ENCODE measurements at regions not wholly inside any gene's neighbourhood (a gene's known extent, or its start where the extent isn't known, plus 50 kb on each side); places are given as distances from the start of the nearest gene placed in this dataset.

- DNase-seq (ENCODE audit: low spot score), result no peak
Measured at GRCh38 chr17:70655176-70655958, 486.0 kb downstream of the KCNJ2 start.

GRCh38 chr17:70658317-70658716, 489.0 kb downstream of the KCNJ2 start:
- DNase-seq (ENCODE audit: low spot score), result no peak

- no peak for DNase-seq (ENCODE audit: low spot score)
Measured at GRCh38 chr17:70658840-70659239, 489.5 kb downstream of the KCNJ2 start.

- DNase-seq (ENCODE audit: low spot score), result no peak
Measured at GRCh38 chr17:70661342-70662222, 492.2 kb downstream of the KCNJ2 start.

- DNase-seq (ENCODE audit: low spot score), result no peak
Measured at GRCh38 chr17:70668276-70668937, 499.1 kb downstream of the KCNJ2 start.

GRCh38 chr17:70668938-70669778, 499.8 kb downstream of the KCNJ2 start:
- DNase-seq (ENCODE audit: low spot score), result no peak

- DNase-seq (ENCODE audit: low spot score), result no peak
Measured at GRCh38 chr17:70674061-70674460, 504.7 kb downstream of the KCNJ2 start.

GRCh38 chr17:70675070-70675590, 505.8 kb downstream of the KCNJ2 start:
- no peak for DNase-seq (ENCODE audit: low spot score)

GRCh38 chr17:70677783-70678647, 508.7 kb downstream of the KCNJ2 start:
- no peak for DNase-seq (ENCODE audit: low spot score)

GRCh38 chr17:70678889-70679288, 509.6 kb downstream of the KCNJ2 start:
- DNase-seq (ENCODE audit: low spot score), result no peak

- no peak for DNase-seq (ENCODE audit: low spot score)
Measured at GRCh38 chr17:70683936-70684335, 514.6 kb downstream of the KCNJ2 start.

GRCh38 chr17:70687421-70687820, 518.1 kb downstream of the KCNJ2 start:
- DNase-seq (ENCODE audit: low spot score), result no peak

GRCh38 chr17:70691150-70691549, 521.8 kb downstream of the KCNJ2 start:
- DNase-seq (ENCODE audit: low spot score), result no peak

GRCh38 chr17:70699408-70699807, 530.1 kb downstream of the KCNJ2 start:
- no peak for DNase-seq (ENCODE audit: low spot score)

- DNase-seq (ENCODE audit: low spot score), result no peak
Measured at GRCh38 chr17:70702683-70703255, 533.4 kb downstream of the KCNJ2 start.

- DNase-seq (ENCODE audit: low spot score), result no peak
Measured at GRCh38 chr17:70709596-70709995, 540.3 kb downstream of the KCNJ2 start.

- DNase-seq (ENCODE audit: low spot score), result no peak
Measured at GRCh38 chr17:70713694-70714093, 544.4 kb downstream of the KCNJ2 start.

- no peak for DNase-seq (ENCODE audit: low spot score)
Measured at GRCh38 chr17:70716551-70716950, 547.2 kb downstream of the KCNJ2 start.

- no peak for DNase-seq (ENCODE audit: low spot score)
Measured at GRCh38 chr17:70717042-70717441, 547.7 kb downstream of the KCNJ2 start.

GRCh38 chr17:70736375-70736957, 567.1 kb downstream of the KCNJ2 start:
- DNase-seq (ENCODE audit: low spot score), result no peak
